Frontal cortex (tissue), 3 donors: ENCODE measurements at regions not wholly inside any gene's neighbourhood (a gene's known extent, or its start where the extent isn't known, plus 50 kb on each side); places are given as distances from the start of the nearest gene placed in this dataset.
"Not testable (repeated sequence)": the region's sequence is repeated elsewhere in the genome, so short reads cannot be mapped to it uniquely, and the experiment has no call there.

Experiments used
- DNase-seq, 2 donors: peaks; one replicate each; pipeline ENCODE4 v3.0.0; 2012; ENCODE audit warnings: low spot score in 2 of 2
- FAIRE-seq: peaks from 2 replicates; lab custom pipeline; 2012; peaks lifted over from hg19 to GRCh38; lab: Jason Lieb, UNC
- donor health status: control.
- donor health status: control.
- donor health status: control.

- FAIRE-seq (no peak), DNase-seq (no peak)
Observed at GRCh38 chr12:63416788-63417187, 251.5 kb downstream of the DPY19L2 start.

- no peak for FAIRE-seq
- DNase-seq = no peak
Observed at GRCh38 chr12:63415357-63415756, 252.9 kb downstream of the DPY19L2 start.

DNA sequence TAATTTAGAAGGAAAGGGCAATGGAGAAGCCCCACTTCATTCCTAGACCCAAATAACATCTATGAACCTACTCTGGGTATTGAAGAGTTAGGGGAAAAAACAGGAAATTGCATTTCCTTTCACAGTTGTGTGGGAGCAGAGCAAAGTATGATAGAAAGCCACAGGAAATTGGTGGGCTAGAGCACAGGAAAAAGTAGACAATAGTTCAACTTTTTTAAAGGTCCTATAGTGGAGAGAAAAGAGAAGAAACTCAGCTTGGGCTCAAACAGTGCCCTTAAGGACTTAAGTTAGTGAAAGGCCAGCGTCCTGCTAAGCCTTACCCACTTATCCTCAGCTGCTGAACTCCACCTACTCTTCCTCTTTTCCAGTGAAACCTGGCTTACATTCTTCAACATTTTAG, 258.1 kb downstream of the DPY19L2 start:
- FAIRE-seq = no peak
- DNase-seq = no peak

GRCh38 chr12:63406781-63407180, 255.8 kb upstream of the AVPR1A start:
- FAIRE-seq (no peak), DNase-seq (no peak)

GRCh38 chr12:63404611-63405010, 253.6 kb upstream of the AVPR1A start:
- FAIRE-seq (no peak), DNase-seq (no peak)

DNA sequence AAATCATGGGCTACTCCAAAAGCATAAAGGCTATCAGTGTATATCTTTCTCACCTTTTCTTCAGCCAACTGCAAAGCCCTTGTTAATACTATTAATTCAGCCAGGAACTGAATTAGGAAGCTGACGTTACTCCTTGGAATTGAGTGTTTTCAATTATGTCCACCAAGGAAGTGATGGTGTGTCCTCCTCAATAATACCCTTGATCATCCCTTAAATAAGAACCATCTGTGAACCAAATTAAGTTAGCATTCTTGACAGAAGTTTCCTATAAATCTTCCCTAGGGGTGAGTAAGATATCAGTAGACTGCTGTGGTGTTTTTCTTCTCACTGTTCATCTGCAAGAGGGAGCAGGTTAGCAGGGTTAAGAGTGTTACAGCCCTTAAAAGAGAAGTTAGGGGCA, 252.3 kb upstream of the AVPR1A start:
- FAIRE-seq (no peak), DNase-seq (no peak)

DNA sequence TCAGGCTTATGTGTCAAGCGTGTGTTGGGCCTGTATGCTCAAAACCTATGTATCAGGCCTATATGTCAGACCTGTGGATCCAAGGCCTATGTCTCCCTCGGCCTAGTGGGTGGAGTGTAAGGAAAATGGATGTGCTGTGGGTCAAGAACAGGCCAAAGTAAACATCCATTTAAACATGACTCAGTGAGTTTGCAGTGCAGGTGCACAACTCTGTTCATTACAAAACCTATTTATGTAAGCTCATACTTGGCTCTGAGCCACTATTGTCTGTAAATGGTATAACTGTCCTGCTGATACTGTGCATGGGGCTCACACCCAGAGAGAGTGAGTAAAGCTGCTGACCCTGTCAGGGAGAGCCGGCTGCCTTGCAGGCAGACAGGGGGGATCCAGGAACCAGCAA, 249.7 kb upstream of the AVPR1A start:
- no peak for FAIRE-seq
- no peak for DNase-seq

GRCh38 chr12:63400318-63400717, 249.3 kb upstream of the AVPR1A start:
- DNase-seq (no peak), FAIRE-seq (no peak)

DNA sequence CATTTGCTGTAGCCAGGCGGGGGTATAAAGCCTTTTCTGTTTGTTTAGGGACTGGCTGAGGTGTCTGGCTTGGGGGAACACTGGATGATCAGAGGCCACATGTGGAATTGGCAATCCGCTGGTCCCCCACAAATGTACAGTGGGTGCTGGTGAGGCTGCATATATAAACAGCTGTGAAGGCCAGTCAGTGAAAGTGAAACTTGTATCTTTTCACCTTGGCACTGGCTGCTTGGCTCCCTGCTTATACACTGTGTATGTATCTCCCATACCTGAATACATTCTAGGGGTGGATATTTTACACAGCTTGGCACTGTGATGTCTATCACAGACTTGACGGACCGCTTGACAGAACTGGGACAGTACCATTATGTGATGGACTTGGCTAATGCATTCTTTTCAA, 246.8 kb upstream of the AVPR1A start:
- no peak for DNase-seq
- no peak for FAIRE-seq

DNA sequence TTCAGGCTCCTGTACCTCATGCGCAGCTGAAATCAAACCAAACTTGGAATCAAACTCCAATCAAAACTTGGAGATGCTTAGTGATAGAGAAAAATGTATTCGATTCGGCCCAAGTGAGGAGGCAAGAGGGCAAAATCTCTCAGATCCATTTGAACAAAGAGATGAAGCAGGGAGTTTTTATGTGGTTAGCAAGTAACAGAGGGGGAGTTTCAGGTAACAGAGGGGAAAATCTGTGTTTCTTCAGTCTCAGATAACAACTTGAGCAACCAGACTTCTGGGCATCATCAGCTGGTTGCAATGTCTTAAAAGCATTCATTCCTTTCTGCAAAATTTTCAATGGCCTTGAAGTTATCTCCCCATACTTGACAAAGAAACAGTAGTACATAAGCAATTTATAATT, 245.1 kb upstream of the AVPR1A start:
- DNase-seq (no peak), FAIRE-seq (no peak)

DNA sequence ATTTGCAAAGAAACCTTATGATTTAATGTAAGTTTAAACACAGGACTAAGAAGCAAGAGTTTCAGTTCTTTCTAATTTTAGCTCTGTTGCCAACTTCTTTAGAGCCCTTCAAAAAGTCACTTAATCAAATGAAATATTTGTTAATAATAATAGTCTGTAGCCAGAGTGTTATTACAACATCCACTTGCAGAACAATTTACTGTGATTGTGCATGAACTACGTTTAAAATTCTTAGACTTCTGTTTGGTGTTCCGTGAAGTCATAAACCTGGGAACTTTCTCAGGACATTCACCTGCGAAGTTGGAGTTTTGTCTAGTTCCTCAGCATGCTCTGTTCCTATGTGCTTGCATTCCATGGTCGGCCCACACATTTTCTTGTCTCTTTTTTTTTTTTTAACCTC, 244.0 kb upstream of the AVPR1A start:
- no peak for FAIRE-seq
- no peak for DNase-seq

DNA sequence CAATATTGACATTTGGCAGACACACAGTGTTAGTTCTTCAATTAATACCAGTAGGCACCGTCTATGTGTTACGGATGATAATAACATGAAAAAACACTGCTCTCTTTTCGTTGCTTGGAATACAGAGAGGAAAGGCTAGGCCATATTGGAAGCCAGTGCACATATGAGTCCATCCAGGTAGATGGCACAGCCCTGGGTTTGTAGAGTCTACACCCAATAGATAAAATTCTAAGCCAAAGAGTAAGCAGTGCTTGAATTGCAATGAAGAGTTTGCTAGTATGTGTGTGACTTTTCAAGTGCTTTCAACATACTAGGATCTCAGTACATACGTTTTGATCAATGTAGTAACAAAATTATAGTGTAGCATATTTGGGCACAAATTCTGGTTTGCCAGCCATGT, 243.3 kb upstream of the AVPR1A start:
- DNase-seq = no peak
- no peak for FAIRE-seq

DNA sequence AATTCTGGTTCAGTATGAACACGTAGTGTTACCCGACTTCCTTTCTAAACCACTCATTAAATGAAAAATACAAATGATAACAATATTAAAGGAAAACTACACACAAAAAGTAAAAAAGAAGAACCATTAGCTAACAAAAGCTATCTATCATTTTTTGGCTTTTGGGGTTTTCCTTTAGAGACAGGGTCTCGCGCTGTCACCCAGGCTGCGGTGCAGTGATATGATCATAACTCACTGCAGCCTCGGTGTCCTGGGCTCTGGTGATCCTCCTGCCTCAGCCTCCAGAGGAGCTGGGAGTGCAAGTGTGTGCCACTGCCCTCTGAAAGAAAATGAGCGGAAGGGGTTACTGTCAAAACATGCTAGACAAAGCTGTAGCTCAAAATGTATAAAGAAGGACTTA, 238.2 kb upstream of the AVPR1A start:
- FAIRE-seq = no peak
- no peak for DNase-seq

DNA sequence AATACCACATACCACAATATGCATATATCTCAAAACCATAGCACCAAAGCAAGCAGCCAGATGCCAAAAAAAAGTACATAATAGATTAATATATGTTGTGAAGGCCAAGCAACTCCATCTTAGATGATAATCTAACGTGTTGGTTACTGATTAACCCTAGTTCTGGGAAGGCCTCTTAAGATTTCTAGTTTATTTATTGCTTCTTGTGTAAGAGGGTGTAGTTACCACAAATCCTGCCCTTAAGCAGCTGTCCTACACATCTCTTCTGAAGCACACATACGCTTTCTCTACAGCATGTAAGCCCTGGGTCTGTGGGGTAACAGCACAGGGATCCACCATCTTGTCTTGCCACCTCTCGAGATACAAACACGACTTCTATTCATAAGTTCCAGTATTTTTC, 236.8 kb upstream of the AVPR1A start:
- no peak for DNase-seq
- FAIRE-seq = no peak

GRCh38 chr12:63382930-63383329, 231.9 kb upstream of the AVPR1A start:
- DNase-seq = no peak
- FAIRE-seq = no peak

DNA sequence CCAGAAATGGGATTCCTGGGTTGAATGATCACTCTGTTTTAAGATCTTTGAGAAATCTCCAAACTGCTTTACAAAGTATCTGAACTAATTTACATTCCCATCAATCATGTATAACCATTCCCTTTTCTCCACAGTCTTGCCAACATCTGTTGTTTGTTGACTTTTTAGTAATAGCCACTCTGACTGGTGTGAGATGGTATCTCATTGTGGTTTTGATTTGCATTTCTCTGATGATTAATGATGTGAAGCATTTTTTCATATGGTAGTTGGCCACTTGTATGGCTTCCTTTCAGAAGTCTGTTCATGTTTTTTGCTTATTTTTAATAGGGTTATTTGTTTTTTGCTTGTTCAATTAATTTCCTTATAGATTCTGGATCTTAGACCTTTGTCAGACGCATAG, 211.8 kb upstream of the AVPR1A start:
- no peak for FAIRE-seq

GRCh38 chr12:63362166-63362565, 211.2 kb upstream of the AVPR1A start:
- DNase-seq (no peak), FAIRE-seq (no peak)

More for the DNA sequence above, 211.8 kb upstream of the AVPR1A start:
- DNase-seq = no peak

DNA sequence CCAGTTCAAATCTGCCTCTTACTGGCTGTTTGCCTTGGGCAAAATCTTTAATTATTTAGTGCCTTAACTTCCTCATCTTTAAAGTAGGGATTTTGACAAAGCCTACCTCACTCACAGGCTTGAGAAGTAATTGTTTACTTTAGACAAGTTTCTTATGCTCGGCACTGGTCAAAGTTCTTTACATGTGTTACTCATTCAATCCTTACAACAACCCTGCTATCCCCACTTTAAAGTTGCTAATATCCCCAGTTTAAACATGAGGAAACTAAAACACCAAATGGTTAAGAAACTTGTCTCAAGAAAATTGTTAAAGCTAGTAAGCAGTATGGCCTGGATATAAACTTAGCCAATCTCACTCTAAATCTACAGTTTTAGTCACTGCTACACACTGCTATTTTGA, 204.0 kb upstream of the AVPR1A start:
- no peak for FAIRE-seq

GRCh38 chr12:63353559-63353958, 202.6 kb upstream of the AVPR1A start:
- DNase-seq (no peak), FAIRE-seq (no peak)

More for the DNA sequence above, 204.0 kb upstream of the AVPR1A start:
- DNase-seq = no peak

GRCh38 chr12:63351370-63351769, 200.4 kb upstream of the AVPR1A start:
- no peak for DNase-seq
- FAIRE-seq = no peak

GRCh38 chr12:63348556-63348955, 197.6 kb upstream of the AVPR1A start:
- DNase-seq (no peak), FAIRE-seq (no peak)

- not testable (repeated sequence) for DNase-seq, FAIRE-seq
Observed at GRCh38 chr12:63337158-63337557, 186.2 kb upstream of the AVPR1A start.

DNA sequence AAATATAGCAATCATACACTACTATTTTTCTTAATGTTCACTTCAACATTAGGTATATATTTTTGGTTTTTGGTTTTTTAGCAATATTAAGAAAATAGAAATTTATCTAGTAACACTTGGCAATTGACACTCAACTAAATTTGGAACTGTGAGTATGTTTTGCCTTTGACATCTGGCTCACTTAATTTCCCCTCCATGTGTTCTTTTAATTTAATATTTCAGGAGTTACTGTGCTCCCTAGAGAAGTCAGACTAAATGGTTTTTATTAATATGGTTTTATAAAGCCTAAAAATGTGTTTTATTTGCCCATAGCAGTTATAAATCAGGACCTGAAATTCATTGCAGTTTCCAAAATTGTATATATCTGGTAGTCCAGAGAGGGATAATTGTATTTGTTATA, 175.3 kb upstream of the AVPR1A start:
- no peak for DNase-seq
- FAIRE-seq = no peak
